Activated naive CD4-positive, alpha-beta T cell treated with Interleukin-2 at 50 U/mL for 16 hours (primary cell): ENCODE measurements at regions not wholly inside any gene's neighbourhood (a gene's known extent, or its start where the extent isn't known, plus 50 kb on each side); places are given as distances from the start of the nearest gene placed in this dataset.

Experiments
- DNase-seq: peaks from one replicate; pipeline ENCODE4 v3.0.0-alpha.2; 2020

DNA sequence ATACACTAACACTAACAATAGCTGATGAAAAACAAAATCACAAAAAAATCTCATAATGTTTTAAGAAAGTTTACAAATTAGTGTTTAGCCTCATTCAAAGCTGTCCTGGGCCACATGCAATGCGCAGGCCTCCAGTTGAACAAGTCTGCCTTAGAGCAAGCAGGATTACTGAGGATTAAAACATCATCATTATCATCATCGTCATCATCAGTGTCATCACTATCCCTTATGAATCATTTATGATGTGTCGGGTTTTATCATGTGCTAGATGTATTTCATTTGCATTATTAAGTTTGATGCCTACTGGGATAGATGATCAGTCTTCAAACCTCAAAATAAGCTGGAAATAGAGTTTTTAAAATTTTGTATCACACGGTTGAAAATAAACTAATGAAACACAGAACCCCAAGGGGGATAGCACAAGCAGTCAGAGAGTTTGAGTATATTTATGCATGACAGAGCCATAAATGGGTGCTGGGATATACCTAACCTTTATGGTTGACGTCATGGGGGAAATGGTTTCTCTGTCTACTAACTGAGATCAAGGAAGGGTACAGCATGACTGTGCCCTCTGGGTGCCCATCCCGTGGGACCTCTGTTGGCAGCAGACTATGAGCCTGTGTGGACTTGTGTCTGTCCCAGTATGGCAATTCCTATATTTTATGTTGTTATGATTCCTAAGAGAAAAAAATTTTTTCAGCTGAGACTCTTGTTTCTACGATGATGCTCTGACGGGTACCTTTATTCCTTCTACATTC is 150.3 kb upstream of the ADRA1B start:
- DNase-seq = no peak

DNA sequence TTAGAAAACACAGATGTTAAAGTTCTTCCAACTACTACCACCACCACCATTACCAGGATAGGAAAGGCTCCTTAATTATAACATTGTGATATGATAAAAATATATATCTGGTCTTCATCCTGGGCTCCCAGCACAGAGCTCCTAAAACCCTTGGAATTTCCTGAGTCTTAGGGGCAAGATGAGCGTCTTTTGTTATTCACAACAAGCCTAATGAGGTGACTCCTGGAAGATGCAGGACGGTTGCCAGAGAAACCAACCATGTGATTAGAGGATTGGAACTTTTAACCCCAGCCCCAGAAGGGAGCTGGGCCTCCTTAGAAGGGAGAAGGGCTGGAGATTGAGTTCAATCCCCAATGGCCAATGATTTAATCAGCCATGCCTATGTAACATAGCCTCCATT is 148.0 kb upstream of the ADRA1B start:
- no peak for DNase-seq

DNA sequence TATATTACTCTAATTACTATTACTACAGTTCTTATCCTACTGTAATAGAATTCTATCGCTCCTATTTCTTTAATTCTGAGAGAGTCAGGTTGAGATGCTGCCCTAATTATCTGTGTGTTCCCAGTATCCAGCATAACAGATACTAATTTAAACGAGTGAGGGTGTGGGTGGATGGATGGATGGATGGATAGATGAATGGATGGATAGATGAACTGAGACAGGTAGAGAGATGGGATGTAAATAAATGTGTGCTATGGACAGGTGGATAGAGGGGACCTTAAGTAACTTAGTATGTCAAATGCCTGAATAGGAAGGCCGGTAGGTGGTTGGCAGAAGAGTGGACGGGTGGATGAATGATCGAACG is 143.6 kb upstream of the ADRA1B start:
- no peak for DNase-seq

DNA sequence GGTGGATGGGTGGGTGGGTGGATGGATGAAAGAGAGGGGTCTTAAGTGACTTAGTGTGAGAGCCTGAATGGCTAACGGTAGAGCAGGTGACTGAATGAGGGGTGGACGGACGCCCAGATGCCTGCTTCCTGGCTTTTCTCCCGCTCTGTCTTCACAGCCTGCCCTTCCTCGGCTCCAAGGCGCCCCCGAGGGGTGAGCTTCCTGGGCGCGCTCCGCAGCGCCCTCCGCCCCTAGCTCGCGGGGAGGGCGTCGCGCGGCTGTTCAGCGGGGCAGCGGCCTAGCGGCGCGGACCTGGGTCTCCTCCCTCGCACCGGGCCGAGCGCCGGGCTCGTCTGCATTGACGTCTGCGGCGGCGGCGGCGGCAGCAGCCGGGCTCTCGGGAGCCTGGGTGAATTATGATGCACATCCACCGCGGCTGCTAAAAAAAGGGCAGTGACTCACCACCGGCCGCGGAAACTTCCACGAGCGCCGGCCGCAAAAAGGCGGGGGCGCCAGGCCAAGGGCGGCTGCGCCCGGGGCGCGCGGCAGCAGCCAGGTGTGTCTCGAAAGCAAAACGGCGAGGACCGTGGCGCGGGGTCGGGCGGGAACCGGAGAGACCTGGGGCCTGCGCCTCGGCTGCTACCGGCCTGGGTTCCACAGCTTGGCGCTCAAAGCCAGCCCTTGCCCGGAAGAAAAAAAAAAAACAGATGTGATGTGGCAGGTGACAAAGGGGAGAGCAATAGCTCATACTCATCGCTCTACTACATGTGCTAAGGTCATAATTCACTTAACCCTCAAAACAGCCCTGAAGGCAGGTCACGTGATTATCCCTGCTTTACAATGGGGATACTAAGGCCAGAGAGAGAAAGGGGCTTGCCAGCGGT is 143.0 kb upstream of the ADRA1B start:
- DNase-seq = peak; percentile 87

DNA sequence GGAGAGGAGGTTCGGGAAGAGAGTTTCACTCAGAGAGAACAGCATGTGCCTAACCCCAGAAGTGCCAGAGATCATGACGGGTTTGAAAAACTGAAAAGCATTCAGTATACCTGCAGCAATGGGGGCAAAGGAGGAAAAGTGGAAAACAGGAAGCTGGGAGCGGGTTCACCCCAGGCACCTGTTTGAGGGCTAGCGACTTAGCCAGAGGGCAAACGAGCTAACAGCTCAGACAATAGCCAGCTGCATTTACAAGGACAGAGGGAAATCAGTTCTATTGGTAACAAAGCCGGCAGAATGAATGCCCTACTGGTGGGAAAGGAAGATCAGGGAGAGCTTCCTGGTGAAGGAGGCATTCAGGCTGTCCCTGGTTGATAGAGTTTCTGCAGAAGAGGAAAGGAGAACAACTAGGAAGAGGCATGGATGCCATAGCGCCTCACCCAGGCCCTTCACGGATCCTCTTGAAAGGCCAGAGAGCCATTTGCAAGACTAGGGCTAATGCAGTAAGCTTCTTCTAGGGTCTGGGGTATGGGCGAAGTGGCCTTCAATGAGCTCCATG is 141.7 kb upstream of the ADRA1B start:
- no peak for DNase-seq

DNA sequence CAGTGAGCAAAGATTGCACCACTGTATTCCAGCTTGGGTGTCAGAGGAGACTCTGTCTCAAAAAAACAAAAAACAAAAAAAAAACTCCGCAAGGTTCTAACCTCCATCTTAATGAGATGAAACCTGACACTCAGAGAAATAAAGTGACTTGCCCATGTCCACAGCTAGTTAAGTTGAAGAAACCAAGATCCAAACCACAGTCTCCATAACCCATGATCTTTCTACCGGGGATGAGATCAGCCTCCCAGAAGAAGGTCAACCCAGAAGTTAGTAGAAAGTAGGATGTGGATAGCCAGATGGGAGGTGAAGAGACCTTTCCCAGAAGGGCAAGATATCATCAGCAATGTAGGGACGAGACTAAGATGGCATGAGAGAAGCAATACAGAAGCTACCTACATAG is 140.4 kb upstream of the ADRA1B start:
- no peak for DNase-seq

DNA sequence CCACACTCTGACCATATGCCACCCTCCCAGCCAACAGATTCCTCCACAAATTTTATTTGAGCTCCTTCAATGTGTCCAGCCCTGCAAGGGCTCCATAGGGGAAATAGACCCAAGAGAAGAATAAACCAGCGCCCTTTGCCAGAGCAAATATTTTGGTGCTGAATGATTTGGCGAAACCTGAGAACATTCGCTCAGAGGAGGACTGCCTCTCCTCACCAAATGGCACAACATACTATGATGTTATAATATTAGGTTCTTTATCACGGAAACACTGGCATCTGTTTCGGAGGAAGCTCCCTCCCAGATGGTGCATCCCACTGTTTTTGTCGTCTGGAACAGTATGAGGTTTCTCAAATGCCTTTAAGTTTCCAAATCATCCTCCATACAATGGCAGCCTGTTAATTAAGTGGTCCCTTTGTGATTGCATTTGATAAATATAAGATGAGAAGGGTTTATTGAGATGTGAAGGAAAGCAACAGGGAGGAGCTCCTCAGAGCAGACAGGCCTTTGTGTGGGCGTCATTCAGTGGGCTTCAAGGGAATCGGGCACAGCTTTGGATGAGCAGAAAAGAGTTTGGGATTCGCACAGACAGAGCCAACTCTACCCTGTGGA is 139.1 kb upstream of the ADRA1B start:
- no peak for DNase-seq

DNA sequence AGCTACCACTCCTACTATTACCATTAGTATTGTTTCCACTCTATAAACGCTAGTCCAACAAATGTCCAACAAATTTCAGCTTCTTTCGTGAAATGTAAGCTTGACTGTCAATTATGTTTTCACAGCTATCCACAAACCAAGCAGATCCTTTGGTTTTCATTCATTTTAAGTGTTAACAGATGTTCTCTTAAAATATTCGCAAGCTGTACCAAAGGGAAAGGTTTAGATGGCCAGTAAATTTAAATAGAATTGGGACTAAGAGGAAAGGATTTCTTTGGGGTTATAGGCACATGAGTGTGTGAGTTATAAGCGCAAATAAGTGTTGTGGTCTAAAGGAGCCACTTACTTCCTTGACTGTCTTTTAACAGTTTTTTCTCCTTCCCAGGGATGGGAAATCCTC is 136.8 kb upstream of the ADRA1B start:
- no peak for DNase-seq

DNA sequence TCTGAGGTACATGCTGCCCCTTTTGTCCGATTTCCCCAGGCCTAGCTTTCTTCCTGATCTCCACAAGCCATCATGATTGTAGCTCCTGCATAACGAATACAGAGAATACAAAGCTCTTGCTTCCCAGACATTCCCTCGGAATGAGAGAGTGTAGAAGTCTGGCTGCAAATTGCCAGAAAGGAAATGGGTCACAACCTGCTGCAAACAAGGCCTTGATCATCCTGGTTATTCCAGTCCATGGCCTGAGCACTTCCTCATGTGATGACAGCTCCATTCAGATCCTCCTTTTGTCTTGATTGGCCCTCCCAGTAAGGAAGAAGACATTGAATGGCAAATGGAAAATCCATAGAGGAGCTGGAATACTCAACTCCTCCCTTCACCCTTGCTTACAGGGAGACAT is 136.0 kb upstream of the ADRA1B start:
- no peak for DNase-seq

DNA sequence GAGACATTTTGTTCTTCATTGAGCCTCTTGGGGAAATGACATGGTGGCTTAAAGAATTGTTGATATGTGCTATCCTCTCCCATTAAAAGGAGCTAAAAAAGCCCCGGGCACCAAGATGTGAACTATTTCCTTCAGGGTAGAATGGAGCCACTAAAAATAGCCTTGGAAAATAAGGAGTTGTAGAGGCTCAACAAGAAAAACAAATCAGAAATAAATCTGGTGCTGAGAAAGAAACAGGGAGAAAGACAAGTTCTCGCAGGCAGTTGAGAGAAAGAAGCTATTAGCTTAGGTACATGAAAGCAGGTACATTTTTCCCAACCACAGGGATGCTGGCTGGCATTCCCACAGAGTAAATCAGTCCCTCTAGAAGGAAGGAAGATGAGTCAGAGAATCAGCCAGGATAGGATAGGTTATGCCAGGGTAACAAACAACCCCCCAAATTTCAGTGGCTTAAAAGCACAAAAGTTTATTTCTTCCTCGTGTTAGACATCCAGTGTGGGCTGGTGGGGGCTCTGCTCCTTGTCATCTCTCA is 134.6 kb upstream of the ADRA1B start:
- no peak for DNase-seq

DNA sequence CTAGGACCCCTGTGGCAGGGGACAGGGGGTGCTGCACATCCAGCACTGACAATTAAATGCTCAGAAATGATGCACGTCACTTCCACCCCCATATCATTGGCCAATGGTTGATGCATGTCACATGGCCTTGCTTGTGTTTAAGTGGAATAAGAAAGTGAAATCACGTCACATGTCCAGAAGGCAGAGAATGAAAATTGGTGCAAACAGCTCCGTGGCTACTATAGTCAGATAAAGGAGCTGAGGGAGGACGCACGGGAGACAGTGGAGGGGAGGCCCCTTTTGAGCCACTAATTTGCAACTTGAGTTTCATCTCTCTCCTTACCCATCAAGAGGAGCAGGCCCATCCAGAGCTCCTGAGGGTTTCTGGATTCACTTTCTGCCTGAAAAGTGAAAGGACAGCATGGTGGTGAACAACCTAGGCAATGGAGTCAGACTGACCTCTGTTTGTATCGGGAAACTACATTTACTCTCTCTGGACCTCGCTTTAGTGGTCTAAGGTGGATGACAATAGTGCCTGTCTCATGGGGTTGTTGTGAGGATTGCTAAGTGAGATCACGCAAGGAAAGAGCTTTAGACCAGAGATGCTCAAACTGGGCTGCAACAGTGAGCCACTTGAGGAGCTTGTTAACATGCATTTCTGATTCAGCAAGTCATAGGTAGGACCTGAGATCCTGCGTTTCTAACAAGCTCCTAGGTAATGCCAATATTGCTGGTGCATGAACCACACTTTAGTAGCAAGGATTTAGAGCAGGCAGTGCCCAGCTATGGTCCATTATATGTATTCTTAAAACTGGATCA is 133.9 kb upstream of the ADRA1B start:
- no peak for DNase-seq

DNA sequence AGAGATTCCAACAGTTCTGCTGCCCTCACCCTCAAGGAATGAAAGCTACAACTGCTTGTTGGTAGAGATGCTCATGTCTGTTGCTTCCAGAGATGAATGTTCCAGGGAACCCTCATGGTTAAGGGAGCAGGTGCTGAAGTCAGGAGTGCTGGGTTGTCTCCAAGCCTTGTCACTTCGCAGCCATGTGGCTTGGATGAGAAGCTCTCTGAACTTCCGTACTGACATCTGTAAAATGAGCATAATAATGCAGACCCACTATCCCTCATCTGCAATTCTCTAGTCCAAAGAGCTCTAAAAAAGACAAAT is 133.3 kb upstream of the ADRA1B start:
- DNase-seq = no peak

DNA sequence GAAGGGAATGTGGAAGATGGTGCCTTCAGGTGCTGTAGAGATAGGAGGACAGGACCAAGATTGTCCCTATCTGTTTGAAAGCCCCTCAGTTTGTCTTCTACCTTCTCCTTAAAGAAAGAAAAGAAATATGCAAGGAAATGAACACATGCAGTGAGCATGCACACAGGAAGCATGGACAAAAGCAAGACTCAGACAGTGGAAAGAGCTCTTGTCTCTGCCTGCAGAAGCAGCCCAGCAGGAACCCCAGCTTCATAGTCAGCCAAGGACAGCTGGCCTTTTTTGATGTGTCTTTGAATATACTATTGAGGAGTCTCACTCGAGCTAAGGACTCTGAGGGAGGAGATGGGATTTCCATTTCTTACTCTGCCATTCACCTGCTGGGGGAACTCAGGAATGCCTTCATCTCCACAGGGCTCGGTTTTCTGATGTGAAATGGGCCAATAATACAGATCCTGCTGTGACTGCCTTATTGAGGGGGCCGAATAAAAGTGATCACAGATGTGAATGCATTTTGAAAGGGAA is 132.5 kb upstream of the ADRA1B start:
- no peak for DNase-seq

DNA sequence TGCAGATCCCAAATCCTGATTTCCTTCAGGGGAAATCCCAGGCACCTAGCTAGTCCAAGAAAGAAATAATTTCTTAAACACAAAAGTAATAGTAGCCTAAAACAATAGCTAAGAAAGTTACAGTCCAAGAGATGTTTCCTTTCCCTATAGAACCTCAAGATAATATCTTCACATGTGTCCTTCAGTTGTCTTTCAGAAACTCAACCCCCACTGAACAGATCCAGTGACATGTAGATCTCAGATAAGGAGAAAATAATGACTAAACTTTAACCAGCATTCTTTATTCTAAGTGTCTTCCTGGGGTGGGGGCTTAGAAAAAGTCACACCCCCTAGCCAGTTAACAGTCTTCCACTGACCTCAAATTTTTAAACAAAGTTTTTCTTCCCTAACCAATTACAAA is 131.3 kb upstream of the ADRA1B start:
- DNase-seq = no peak

DNA sequence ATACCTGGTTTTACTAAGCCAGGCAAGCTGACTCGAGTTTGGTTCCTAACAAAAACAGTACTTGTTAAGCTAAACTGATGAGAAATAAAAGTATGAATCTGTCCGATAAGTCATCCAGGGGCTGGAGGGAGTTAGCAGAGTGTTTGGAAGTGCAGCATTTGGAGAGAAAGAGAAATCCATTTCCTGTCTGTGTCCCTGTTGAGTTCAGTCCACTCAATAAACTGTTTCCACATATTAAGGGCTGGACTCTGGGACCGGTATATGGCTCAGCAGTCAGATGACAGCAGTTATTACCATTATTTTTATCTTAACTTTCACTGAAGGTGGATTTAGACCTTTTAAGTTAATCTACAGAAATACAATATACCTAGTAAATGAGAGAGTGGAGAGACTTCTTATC is 130.6 kb upstream of the ADRA1B start:
- DNase-seq = no peak

DNA sequence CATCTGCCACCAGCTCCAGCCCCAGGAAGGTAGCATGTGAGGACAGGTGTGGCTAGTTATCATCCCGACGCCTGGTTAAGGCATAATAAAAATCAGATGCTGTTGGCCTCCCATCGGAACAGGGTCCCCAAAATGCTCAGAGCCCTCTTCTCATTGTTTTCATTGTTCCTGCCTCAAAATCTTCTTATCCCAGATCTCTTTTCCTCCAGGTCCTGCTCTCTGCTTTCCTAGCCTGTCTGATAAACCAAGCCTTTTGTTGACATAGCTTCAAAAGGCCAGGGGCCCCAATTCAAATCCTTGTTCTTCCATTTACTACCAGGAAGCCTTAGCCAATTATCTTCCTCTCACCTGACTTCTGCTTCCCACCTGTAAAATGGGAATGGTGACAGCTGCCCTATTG is 130.1 kb upstream of the ADRA1B start:
- DNase-seq = no peak

DNA sequence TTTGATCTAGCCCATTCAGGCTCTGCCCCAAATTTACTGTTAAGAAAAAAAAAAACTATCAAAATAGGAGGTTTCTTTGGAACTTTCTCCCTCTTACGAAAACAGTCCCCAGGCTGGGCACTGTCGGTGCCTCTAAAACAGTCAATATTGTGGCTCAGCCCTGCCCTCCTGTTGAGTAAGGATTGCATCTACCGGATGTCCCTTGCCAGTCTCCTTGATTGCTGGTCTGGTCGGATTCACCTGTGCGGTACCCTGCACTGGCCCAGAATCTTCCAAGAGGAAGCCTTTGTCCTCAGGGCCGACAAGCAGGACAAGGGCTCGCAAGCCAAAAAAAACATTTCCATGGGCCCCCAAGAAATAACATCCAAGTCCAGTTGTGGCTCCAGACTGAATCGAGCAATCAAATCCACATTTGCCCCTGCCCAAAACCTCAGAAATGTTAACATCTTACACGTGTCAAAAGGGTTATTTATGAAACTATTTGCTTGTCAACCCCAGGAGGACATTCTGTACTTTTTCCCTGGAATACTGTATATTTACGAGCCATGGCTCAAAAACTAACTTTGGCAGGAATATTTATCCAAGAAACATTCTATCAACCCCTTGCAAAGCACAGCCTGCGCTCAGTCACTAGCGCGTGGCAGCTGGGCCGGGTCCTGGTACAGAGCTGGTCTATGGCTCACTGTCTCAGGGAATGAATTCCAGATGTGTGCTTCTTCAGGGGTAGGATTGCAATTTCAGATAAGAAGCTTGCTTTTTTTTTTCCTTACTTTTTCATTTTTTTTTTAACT is 129.2 kb upstream of the ADRA1B start:
- DNase-seq = no peak

DNA sequence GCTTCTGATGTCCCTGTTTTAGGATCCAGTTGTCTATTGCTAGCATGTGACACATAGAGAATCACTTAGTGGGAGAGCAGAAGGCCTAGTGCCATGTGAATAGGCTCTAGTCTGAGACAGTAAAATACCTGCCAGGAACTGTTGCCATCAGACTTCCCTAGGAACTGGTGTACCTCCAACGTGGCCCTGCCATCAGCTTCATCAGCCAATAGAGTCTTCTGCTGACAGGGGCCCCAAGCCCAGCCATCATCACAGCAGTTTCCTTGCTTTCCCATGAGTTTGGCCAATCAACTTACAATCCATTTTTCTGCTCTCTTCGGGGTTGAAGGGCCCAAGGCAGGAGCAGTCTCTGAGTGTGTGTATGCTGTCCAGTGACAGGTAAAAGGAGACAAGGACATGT is 128.4 kb upstream of the ADRA1B start:
- DNase-seq = no peak

DNA sequence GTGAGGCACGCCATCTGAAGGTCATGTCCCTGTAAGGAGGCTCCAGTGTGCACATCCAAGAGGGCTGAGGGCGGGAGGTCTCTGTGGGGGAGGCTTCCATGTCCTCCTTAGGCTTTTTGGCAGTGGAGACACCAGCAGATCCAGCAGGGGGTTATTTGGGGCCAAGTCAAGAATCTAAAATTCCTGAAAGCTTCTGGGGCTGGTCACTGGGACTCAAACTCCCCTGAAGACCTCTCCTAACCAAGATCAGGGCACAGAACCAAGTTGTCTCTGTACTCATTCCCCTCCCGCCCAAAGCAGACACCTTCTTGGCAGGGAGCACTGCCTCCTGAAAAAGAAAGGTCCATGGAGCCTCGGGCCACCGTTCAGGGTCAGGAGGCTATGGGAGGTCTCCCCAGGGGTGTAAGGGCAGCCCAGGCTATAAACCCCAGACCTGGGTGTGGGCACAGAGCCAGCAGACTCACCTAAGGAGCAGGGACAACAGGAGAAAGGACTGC is 127.4 kb upstream of the ADRA1B start:
- DNase-seq = no peak

DNA sequence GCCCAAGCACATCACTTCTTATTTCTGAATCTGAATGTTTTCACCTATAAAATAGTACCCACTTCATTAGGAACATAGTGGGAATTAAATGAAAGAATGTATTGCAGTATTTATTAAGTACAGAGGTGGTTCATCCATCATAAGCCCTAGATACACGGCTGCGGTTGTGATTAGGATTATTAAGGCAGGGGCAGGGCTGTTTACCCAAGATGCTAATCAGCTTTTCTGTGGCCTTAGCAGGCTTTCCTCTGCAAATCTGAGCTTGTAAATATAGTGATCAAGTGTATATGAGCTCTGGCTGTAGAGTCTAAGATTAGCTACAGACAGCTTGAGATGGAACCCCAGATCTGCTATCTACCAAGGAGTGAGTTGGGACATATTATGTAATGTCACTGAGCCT is 124.1 kb upstream of the ADRA1B start:
- DNase-seq = no peak

DNA sequence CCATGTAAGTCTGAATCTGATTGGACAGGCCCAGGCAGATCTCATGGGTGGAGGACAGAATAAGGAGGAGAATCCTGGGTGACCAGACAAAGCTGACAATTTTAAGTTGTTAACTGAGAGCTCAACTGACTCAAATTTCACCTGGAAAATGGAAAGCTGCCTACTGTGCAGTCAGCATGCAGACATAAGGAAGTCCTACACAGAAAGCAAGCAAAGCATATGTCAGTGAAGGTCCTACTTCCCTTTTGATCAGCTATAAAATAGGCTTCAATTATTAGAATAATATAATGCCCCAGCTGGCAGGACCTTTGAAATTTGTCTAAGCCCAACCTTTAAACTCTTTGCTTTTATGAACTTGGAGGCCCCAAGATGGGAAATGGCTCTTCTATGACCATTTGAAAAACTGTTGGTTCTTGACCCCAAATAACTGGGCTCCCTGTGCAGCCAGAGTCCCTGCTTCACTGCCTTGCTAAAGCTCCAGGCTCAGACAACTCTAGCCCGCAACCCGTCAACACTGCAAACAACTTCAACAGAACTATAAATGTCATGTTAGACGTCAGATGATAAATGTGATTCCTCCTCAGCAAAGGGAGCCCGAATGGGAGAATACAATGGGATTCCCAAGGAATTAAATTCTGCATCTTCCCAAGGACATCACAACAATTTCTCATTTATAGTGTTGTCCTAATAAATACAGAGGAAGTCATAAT is 118.9 kb upstream of the ADRA1B start:
- no peak for DNase-seq
